GM19372 (cell line): ENCODE measurements at regions not wholly inside any gene's neighbourhood (a gene's known extent, or its start where the extent isn't known, plus 50 kb on each side); places are given as distances from the start of the nearest gene placed in this dataset.

ENCODE experiments used
- ATAC-seq: cut with Tn5 transposase; IDR thresholded peaks from one replicate; pipeline ENCODE4 v1.9.1; 2021; ENCODE audit warnings: mild to moderate bottlenecking, low read depth, moderate library complexity; ENCODE audit not compliant: unreplicated experiment

- ATAC-seq, result no peak
Measured at GRCh38 chr18:43471873-43472272, 194.6 kb upstream of the SYT4 start.

- ATAC-seq, result no peak
Measured at GRCh38 chr18:43481069-43481468, 203.8 kb upstream of the SYT4 start.

GRCh38 chr18:43482136-43482535 lies 204.8 kb upstream of the SYT4 start:
- ATAC-seq, result no peak

- no peak for ATAC-seq
Measured at GRCh38 chr18:43482600-43482999, 205.3 kb upstream of the SYT4 start.

GRCh38 chr18:43484710-43485109 lies 207.4 kb upstream of the SYT4 start:
- no peak for ATAC-seq

- ATAC-seq, result no peak
Measured at GRCh38 chr18:43485545-43485963, 208.3 kb upstream of the SYT4 start.

- no peak for ATAC-seq
Measured at GRCh38 chr18:43486462-43486861, 209.2 kb upstream of the SYT4 start.

- ATAC-seq, result no peak
Measured at GRCh38 chr18:43501099-43501498, 223.8 kb upstream of the SYT4 start.

- no peak for ATAC-seq
Measured at GRCh38 chr18:43506935-43507334, 229.6 kb upstream of the SYT4 start.

- ATAC-seq, result no peak
Measured at GRCh38 chr18:43507842-43508481, 230.7 kb upstream of the SYT4 start.

GRCh38 chr18:43514747-43515146 lies 237.5 kb upstream of the SYT4 start:
- ATAC-seq, result no peak

GRCh38 chr18:43515481-43515880 lies 238.2 kb upstream of the SYT4 start:
- ATAC-seq, result no peak

- ATAC-seq, result no peak
Measured at GRCh38 chr18:43524260-43524659, 247.0 kb upstream of the SYT4 start.

- no peak for ATAC-seq
Measured at GRCh38 chr18:43525169-43525568, 247.9 kb upstream of the SYT4 start.

- ATAC-seq, result no peak
Measured at GRCh38 chr18:43526426-43527145, 249.3 kb upstream of the SYT4 start.

- no peak for ATAC-seq
Measured at GRCh38 chr18:43531438-43531837, 254.1 kb upstream of the SYT4 start.

- ATAC-seq, result no peak
Measured at GRCh38 chr18:43533371-43533770, 256.1 kb upstream of the SYT4 start.

GRCh38 chr18:43534511-43534910 lies 257.2 kb upstream of the SYT4 start:
- no peak for ATAC-seq

GRCh38 chr18:43539862-43540261 lies 262.6 kb upstream of the SYT4 start:
- ATAC-seq, result no peak

GRCh38 chr18:43542016-43542415 lies 264.7 kb upstream of the SYT4 start:
- ATAC-seq, result no peak

- no peak for ATAC-seq
Measured at GRCh38 chr18:43543236-43543635, 265.9 kb upstream of the SYT4 start.

GRCh38 chr18:43547456-43547855 lies 270.2 kb upstream of the SYT4 start:
- ATAC-seq, result no peak
